Loucy (cell line): ENCODE measurements at regions not wholly inside any gene's neighbourhood (a gene's known extent, or its start where the extent isn't known, plus 50 kb on each side); places are given as distances from the start of the nearest gene placed in this dataset.

ENCODE experiments used
- CTCF ChIP-seq: fragments of 200-600 bp; sonication (generic); conservative IDR thresholded peaks from 2 replicates; pipeline ENCODE4 v1.5.1; 2014; ENCODE audit warnings: mild to moderate bottlenecking, antibody characterized with exemption, low read length
- EZH2phosphoT487 ChIP-seq: fragments of 200-600 bp; IDR thresholded peaks from 2 replicates; pipeline ENCODE4 v1.6.1; 2018; ENCODE audit warnings: antibody characterized with exemption, mild to moderate bottlenecking, moderate library complexity, borderline replicate concordance

GRCh38 chr4:41878170-41878969 lies 56.9 kb upstream of the TMEM33 start:
- TF ChIP-seq CTCF (no peak), EZH2phosphoT487 (no peak)
